Tibial artery (tissue), 4 donors: ENCODE measurements at regions not wholly inside any gene's neighbourhood (a gene's known extent, or its start where the extent isn't known, plus 50 kb on each side); places are given as distances from the start of the nearest gene placed in this dataset.

Source experiments
- DNase-seq, 2 donors: peaks; one replicate each; pipeline ENCODE4 v3.0.0-alpha.2; 2019
- H3K27ac ChIP-seq, 2 donors: fragments of 200-600 bp; sonication (generic) in 1 of 2; 1 replicate in 1 of 2; 2 replicates in 1 of 2; pipeline ENCODE4 v1.5.1; 2018 to 2019; ENCODE audit warnings: mild to moderate bottlenecking in 1 of 2
- H3K27me3 ChIP-seq, 2 donors: fragments of 200-600 bp; sonication (generic) in 1 of 2; one replicate each; pipeline versions ENCODE4 v1.5.1 to v1.6.0; 2016 to 2019
- H3K36me3 ChIP-seq, 3 donors: fragments of 200-600 bp; sonication (generic) in 2 of 3; one replicate each; pipeline ENCODE4 v1.5.1; 2016 to 2019; ENCODE audit warnings: mild to moderate bottlenecking in 2 of 3
- H3K4me1 ChIP-seq, 4 donors: fragments of 200-600 bp; sonication (generic) in 2 of 4; 1 replicate in 3 of 4; 2 replicates in 1 of 4; pipeline ENCODE4 v1.5.1; 2016 to 2019
- H3K4me3 ChIP-seq, 2 donors: fragments of 200-600 bp; sonication (generic) in 1 of 2; 1 replicate in 1 of 2; 2 replicates in 1 of 2; pipeline ENCODE4 v1.5.1; 2018 to 2019; ENCODE audit warnings: mild to moderate bottlenecking in 2 of 2
- H3K9me3 ChIP-seq, 3 donors: fragments of 200-600 bp; sonication (generic) in 1 of 3; one replicate each; pipeline ENCODE4 v1.5.1; 2016 to 2019
- intact Hi-C: fragments of 100-400 bp; cut with DNase I; formaldehyde crosslinking; loops from one replicate; pipeline ENCODE4 v1.15.0; 2023; ENCODE audit warnings: low total_unique reads
- TF ChIP-seq, protein P1 (sequence below), 2 experiments: fragments of 200-600 bp in 1 of 2; fragments of 450-650 bp in 1 of 2; IDR thresholded peaks; one replicate each; pipeline ENCODE4 v1.5.1; 2017 to 2019; ENCODE audit warnings: antibody characterized with exemption in 2 of 2, mild to moderate bottlenecking in 1 of 2, moderate library complexity in 1 of 2

DNA sequence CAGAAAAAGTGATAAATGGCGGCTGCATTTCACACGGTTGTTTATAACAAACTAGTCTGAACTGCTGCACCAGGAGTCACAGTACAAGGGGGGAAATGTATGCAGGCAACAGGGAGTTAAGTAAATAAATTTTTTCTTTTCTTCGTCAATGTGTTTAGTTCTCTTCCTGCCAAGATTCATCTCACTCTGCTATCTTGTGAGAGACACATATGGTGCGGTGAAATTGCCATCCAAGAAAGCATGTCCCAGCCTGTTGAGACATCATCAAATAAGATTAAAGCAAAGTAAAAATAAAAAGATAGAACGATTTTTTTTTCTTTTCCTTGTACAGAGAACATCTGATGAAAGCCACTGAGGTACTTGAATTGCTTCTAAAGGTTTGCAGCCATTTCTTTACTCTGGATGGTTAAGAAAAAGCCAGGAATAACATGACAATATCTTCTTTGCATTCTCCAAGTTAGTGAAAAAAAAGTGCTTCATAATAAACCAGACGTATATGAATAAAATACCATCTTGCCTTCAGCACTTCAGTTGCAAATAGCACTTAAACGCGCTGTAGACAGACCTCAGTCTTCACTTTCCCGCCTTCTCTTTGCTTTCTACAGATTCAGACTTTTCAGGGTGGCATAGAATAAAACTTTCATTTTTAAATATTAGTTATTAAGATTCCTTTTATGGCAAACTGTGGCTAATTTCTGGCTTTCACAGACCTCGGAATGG lies 506.2 kb upstream of the ZFHX3 start:
- DNase-seq, result no peak
- Histone ChIP-seq H3K4me3 (no peak overlapping the region), H3K9me3 (no peaks in the 10 kb centered on the region), H3K27ac (no peak overlapping the region), H3K27me3 (no peaks in the 10 kb centered on the region), H3K4me1 (no peaks in the 10 kb centered on the region), H3K36me3 (no peaks in the 10 kb centered on the region)
- intact Hi-C loops, result no loop called here
- TF ChIP-seq, protein P1, sequence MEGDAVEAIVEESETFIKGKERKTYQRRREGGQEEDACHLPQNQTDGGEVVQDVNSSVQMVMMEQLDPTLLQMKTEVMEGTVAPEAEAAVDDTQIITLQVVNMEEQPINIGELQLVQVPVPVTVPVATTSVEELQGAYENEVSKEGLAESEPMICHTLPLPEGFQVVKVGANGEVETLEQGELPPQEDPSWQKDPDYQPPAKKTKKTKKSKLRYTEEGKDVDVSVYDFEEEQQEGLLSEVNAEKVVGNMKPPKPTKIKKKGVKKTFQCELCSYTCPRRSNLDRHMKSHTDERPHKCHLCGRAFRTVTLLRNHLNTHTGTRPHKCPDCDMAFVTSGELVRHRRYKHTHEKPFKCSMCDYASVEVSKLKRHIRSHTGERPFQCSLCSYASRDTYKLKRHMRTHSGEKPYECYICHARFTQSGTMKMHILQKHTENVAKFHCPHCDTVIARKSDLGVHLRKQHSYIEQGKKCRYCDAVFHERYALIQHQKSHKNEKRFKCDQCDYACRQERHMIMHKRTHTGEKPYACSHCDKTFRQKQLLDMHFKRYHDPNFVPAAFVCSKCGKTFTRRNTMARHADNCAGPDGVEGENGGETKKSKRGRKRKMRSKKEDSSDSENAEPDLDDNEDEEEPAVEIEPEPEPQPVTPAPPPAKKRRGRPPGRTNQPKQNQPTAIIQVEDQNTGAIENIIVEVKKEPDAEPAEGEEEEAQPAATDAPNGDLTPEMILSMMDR (IDR thresholded peaks at IDR 0.05), result no peak

DNA sequence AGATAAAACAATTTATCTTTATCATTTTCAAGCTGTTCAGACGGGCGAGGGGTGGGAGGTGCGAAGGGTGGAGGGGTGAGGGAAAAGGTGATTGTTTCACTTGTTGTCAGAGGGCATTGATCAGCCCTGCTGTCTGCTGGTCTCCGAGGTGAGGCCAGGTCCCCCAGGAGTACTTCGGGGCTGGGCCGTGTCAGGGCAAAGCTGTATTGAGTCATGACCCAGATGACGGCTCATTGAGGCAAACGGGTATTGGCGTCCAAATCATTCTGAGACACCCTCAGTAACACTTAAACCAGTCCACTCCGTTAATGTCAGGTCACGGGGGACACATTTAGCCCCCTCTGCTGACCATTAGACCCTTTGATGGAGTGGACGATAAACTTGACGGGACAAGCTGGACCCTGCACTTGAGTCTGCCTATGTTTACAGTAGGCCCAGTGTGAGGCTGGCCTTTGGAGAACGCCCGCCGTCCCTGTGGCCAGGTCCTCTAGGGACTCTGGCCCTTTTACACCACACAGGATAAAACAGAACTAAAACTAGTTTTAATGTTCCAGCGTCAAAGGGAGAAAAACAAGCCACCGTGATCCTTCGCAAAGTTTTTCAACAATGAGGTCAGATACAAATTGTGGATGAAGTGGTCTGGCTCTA lies 502.2 kb upstream of the ZFHX3 start:
- DNase-seq, result no peak
- no peaks in the 10 kb centered on the region for H3K36me3 ChIP-seq
- H3K4me3 ChIP-seq, result no peak overlapping the region
- peak overlapping the region in 1 of 2 donors; percentile 24 for H3K27ac ChIP-seq
- peaks cover 0 to 22% (median 4%) of the 10 kb centered on the region in 4 donors for H3K4me1 ChIP-seq
- intact Hi-C loops, result no loop called here
- no peaks in the 10 kb centered on the region for H3K9me3 ChIP-seq
- TF ChIP-seq, protein P1 (IDR thresholded peaks at IDR 0.05), result no peak
- no peaks in the 10 kb centered on the region for H3K27me3 ChIP-seq

DNA sequence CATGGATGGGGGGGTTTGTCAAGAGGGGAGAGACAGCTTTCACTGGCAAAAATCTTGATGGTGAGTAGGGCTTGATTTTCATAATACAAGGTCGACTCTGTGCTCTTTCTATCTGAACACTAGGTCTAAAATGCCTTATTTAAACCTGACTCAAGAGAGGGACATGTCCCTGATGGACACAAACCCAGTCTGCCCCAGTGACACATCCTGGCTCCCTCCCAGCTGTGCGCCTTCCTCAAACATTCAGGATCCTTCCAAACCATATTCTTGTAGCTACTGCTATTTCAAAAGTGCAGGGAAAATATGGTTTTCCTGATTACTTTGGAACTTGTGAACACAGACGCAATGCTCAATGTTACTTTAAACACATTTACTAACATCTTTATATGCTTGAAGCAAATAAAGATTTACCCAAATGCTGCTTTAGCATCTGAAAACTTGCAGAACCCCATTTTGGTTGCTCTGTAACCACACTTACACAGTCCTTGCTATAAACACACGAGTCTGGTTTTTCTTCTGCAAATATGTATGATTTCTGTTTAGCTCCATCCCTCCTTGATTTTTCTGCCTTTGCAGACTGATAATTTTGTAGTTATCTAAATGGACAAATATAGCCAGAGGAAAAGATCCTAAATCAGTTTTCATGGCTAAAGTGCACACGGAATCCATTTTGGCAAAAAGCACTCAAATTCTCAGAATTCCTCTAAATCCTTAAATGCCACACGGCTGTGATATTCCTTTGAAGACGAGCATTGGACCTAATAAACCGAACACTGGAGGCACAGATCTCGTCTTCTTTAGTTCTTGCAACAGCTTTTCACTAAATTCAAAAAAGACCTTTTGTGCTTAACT lies 499.9 kb upstream of the ZFHX3 start:
- intact Hi-C loops, result no loop called here
- H3K27me3 ChIP-seq, result peaks cover 0 to 7% of the 10 kb centered on the region in 2 donors
- no peak for DNase-seq
- TF ChIP-seq, protein P1 (IDR thresholded peaks at IDR 0.05), result no peak
- peak overlapping the region; percentile 40 to 54 for H3K27ac ChIP-seq
- no peaks in the 10 kb centered on the region for H3K9me3 ChIP-seq
- peak overlapping the region in 1 of 2 donors; percentile 15 for H3K4me3 ChIP-seq
- no peaks in the 10 kb centered on the region for H3K36me3 ChIP-seq
- H3K4me1 ChIP-seq, result peaks cover 0 to 35% (median 4%) of the 10 kb centered on the region in 4 donors

DNA sequence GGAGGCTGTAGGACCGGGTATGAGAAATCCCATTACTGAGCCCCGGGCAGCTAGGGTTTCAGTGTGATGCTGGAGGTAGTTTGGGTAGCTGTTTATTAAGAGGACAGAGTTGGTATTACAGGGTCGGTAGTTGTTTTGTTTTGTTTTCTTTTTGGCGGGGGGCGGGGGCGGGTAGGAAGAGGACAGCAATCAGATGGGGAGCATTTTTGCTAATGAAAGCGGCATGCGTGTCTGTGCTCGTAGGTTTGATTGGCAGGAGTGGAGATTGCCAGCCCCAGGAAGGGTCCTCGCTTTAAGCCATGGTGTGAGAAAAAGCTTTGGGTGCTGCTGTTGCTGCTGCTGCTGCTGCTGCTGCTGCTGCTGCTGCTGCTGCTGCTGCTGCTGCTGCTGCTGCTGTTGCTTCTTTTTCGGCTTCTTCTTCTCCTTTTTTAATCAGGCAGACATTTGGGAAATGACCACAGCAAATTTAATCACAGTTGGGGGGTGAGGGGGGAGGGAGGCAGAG lies 498.5 kb upstream of the ZFHX3 start:
- Histone ChIP-seq H3K9me3 (no peaks in the 10 kb centered on the region), H3K4me3 (peak overlapping the region; percentile 8 to 17), H3K27ac (peak overlapping the region; percentile 40 to 54), H3K4me1 (peaks cover 0 to 35% (median 4%) of the 10 kb centered on the region in 4 donors), H3K27me3 (peaks cover 0 to 7% of the 10 kb centered on the region in 2 donors), H3K36me3 (no peaks in the 10 kb centered on the region)
- TF ChIP-seq, protein P1 (IDR thresholded peaks at IDR 0.05), result no peak
- DNase-seq, result no peak
- intact Hi-C loops, result no loop called here

DNA sequence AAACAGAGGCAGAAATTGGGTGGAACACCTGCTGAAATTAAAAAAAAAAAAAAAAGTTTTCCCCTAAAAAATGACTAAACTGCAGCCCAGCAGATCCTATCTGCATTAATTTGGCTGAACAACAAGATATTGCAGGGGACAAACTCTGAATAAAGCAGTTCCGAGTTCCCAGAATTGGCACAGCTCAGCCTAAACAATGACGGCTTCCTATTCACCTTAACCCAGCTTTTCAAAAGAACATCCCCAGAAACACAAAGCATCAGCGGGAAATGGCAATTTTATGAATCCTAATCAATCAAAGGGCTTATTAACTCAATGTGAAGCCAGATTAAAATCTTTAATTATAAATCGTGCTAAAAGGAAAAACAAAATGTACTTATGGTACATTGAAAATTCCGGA lies 497.8 kb upstream of the ZFHX3 start:
- peaks cover 0 to 35% (median 4%) of the 10 kb centered on the region in 4 donors for H3K4me1 ChIP-seq
- intact Hi-C loops, result no loop called here
- H3K27ac ChIP-seq, result peak overlapping the region in 1 of 2 donors; percentile 54
- DNase-seq, result no peak
- no peaks in the 10 kb centered on the region for H3K9me3 ChIP-seq
- H3K36me3 ChIP-seq, result no peaks in the 10 kb centered on the region
- TF ChIP-seq, protein P1 (IDR thresholded peaks at IDR 0.05), result no peak
- peaks cover 0 to 7% of the 10 kb centered on the region in 2 donors for H3K27me3 ChIP-seq
- H3K4me3 ChIP-seq, result peak overlapping the region in 1 of 2 donors; percentile 17
